K562 (cell line): ENCODE measurements at regions not wholly inside any gene's neighbourhood (a gene's known extent, or its start where the extent isn't known, plus 50 kb on each side); places are given as distances from the start of the nearest gene placed in this dataset.

Source experiments
- ATAC-seq: fragments of 200-7000 bp; cut with Tn5 transposase; 3 replicates; pipeline ENCODE4 v1.9.1; 2020; ENCODE audit warnings: moderate library complexity
- BruUV-seq: library from RNA; stranded (reverse); fragments of 400-500 nt; replicated peaks from 2 replicates; lab custom pipeline; 2021; lab: Mats Ljungman, UMichigan
- CTCF ChIA-PET: fragments of 300-600 bp; formaldehyde crosslinking; extraction: SDS; loops from one replicate; lab custom pipeline; 2021; ENCODE audit warnings: low intra/inter-chr PET ratio; lab: Yijun Ruan, JAX
- POLR2A ChIA-PET: fragments of 300-600, 350-650 bp; sonication (Branson Sonifier 250); formaldehyde crosslinking; extraction: SDS; loops from one replicate; lab custom pipeline; 2021; ENCODE audit warnings: antibody characterized with exemption, inconsistent platforms; lab: Yijun Ruan, JAX
- DNase-seq, 4 experiments: peaks; one replicate each; pipeline versions ENCODE4 v3.0.0 to v3.0.0-alpha.2; 2011 to 2018; ENCODE audit warnings: low spot score in 3 of 4, mixed read lengths in 3 of 4; ENCODE audit errors: extremely low read depth in 1 of 4
- FAIRE-seq: peaks from 2 replicates; lab custom pipeline; 2011; peaks lifted over from hg19 to GRCh38; lab: Jason Lieb, UNC
- H2AFZ ChIP-seq: 2 replicates; pipeline ENCODE4 v1.6.0; 2011; ENCODE audit warnings: low read depth, low read length, control low read depth, inconsistent platforms
- H3K27ac ChIP-seq: fragments of 200-600 bp; 3 replicates; pipeline ENCODE4 v1.8.0; 2011; ENCODE audit warnings: low read depth, mild to moderate bottlenecking, control low read depth, inconsistent platforms, low read length, moderate library complexity, mixed read lengths; ENCODE audit errors: extremely low read depth
- H3K27me3 ChIP-seq, 2 experiments: fragments of 300-600 bp in 1 of 2; 2 replicates in 1 of 2; 3 replicates in 1 of 2; pipeline versions ENCODE4 v1.6.0 to v1.8.0; 2011; ENCODE audit warnings: inconsistent platforms in 2 of 2, low read length in 2 of 2, mild to moderate bottlenecking in 1 of 2, mixed read lengths in 1 of 2, moderate library complexity in 1 of 2; ENCODE audit not compliant: control insufficient read depth in 2 of 2, insufficient read depth in 2 of 2
- H3K36me3 ChIP-seq: fragments of 300-600 bp; 3 replicates; pipeline ENCODE4 v1.8.0; 2011; ENCODE audit warnings: mild to moderate bottlenecking, low read length, inconsistent platforms; ENCODE audit not compliant: control insufficient read depth, insufficient read depth
- H3K4me1 ChIP-seq, 2 experiments: fragments of 200-600 bp in 1 of 2; replicated peaks in 1 of 2; 2 replicates in 1 of 2; 3 replicates in 1 of 2; pipeline versions ENCODE4 v1.5.1 to v1.8.0; 2011; ENCODE audit warnings: inconsistent platforms in 2 of 2, low read length in 2 of 2, mild to moderate bottlenecking in 1 of 2, mixed read lengths in 1 of 2, moderate library complexity in 1 of 2; ENCODE audit not compliant: control insufficient read depth in 2 of 2, insufficient read depth in 2 of 2
- H3K4me2 ChIP-seq: 2 replicates; pipeline ENCODE4 v1.6.1; 2011; ENCODE audit warnings: low read length, control low read depth, inconsistent platforms, mixed read lengths; ENCODE audit not compliant: insufficient read depth
- H3K4me3 ChIP-seq: fragments of 200-600 bp; sonication (generic), shearing (Covaris generic); 2 replicates; pipeline ENCODE4 v1.5.1; 2016; ENCODE audit warnings: control low read depth, inconsistent platforms
- H3K79me2 ChIP-seq: fragments of 200-600 bp; 3 replicates; pipeline ENCODE4 v1.8.0; 2011; ENCODE audit warnings: low read length, inconsistent platforms; ENCODE audit not compliant: control insufficient read depth, insufficient read depth
- H3K9ac ChIP-seq, 2 experiments: 2 replicates each; pipeline versions ENCODE4 v1.6.0 to v1.6.1; 2011; ENCODE audit warnings: low read depth in 2 of 2, low read length in 2 of 2, control low read depth in 1 of 2, inconsistent platforms in 1 of 2, mild to moderate bottlenecking in 1 of 2, mixed read lengths in 1 of 2; ENCODE audit not compliant: insufficient read depth in 1 of 2
- H3K9me1 ChIP-seq: one replicate; pipeline ENCODE4 v1.6.0; 2011; ENCODE audit warnings: inconsistent platforms, mild to moderate bottlenecking, low read length, moderate library complexity; ENCODE audit not compliant: control insufficient read depth, insufficient read depth
- H3K9me3 ChIP-seq: replicated peaks from 2 replicates; pipeline ENCODE4 v1.5.1; 2011; ENCODE audit warnings: low read depth, low read length, inconsistent platforms; ENCODE audit not compliant: control insufficient read depth, insufficient read depth
- H4K20me1 ChIP-seq: replicated peaks from 2 replicates; pipeline ENCODE4 v1.6.1; 2011; ENCODE audit warnings: low read length, inconsistent platforms, mixed read lengths; ENCODE audit not compliant: control insufficient read depth, insufficient read depth
- DNMT1 ChIP-seq: fragments of 450-650 bp; IDR thresholded peaks from 2 replicates; pipeline ENCODE4 v1.6.1; 2016; ENCODE audit warnings: antibody characterized with exemption, mild to moderate bottlenecking
- FOXK1 ChIP-seq: sonication (generic); formaldehyde crosslinking; IDR thresholded peaks from 2 replicates; pipeline ENCODE4 v1.8.0; 2022; ENCODE audit warnings: missing genetic modification reagents, mild to moderate bottlenecking, borderline replicate concordance
- SIN3A ChIP-seq, 2 experiments: fragments of 150-350 bp in 1 of 2; IDR thresholded peaks; 2 replicates each; pipeline ENCODE4 v1.6.1; 2011 to 2016; ENCODE audit warnings: borderline replicate concordance in 2 of 2, low read depth in 2 of 2, low read length in 2 of 2, mild to moderate bottlenecking in 2 of 2, moderate library complexity in 2 of 2; ENCODE audit not compliant: control insufficient read depth in 1 of 2
- WGBS: fragments of 100-300 bp; shearing (Covaris generic); methylation state at CpG from one replicate; pipeline ENCODE4 v1.1.6; 2016; ENCODE audit warnings: low coverage, mixed read lengths; ENCODE audit not compliant: insufficient coverage; ENCODE audit errors: missing lambda C conversion rate; 5-methylcytosine and 5-hydroxymethylcytosine counted together
- in situ Hi-C: fragments of 300-500 bp; cut with MboI; formaldehyde crosslinking; loops from 4 replicates; pipeline ENCODE4 v1.15.0; 2018; ENCODE audit warnings: inconsistent platforms, mixed read lengths
- intact Hi-C: fragments of 100-400 bp; cut with micrococcal nuclease; formaldehyde crosslinking; loops from 2 replicates; pipeline ENCODE4 v1.14.2; 2022
- TF ChIP-seq, protein P1 (sequence below): sonication (generic); formaldehyde crosslinking; IDR thresholded peaks from 2 replicates; pipeline ENCODE4 v1.8.0; 2022; ENCODE audit warnings: mild to moderate bottlenecking, low read depth, missing genetic modification reagents

DNA sequence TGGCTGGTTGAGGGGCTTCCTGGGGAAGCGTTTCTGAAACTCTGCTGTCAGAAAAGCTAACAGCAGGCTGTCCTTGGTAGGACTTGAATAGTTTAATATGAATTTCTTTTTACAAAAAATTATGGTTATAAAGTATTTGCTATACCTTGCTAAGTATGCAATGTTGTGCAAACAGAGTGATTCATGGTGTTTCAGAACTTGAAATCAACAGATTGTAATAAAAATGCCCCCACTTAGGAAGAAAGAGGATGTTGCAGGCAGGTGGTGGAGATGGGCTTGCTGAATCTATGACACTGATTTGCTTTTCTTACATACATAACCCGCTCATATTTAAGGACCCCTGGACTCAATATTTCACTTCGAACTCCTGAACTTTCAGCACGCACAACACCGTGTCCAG lies 211.6 kb downstream of the THBS2 start (continued):
- TF ChIP-seq, protein P1, sequence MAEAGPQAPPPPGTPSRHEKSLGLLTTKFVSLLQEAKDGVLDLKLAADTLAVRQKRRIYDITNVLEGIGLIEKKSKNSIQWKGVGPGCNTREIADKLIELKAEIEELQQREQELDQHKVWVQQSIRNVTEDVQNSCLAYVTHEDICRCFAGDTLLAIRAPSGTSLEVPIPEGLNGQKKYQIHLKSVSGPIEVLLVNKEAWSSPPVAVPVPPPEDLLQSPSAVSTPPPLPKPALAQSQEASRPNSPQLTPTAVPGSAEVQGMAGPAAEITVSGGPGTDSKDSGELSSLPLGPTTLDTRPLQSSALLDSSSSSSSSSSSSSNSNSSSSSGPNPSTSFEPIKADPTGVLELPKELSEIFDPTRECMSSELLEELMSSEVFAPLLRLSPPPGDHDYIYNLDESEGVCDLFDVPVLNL (CRISPR knock-in tag): no peak

DNA sequence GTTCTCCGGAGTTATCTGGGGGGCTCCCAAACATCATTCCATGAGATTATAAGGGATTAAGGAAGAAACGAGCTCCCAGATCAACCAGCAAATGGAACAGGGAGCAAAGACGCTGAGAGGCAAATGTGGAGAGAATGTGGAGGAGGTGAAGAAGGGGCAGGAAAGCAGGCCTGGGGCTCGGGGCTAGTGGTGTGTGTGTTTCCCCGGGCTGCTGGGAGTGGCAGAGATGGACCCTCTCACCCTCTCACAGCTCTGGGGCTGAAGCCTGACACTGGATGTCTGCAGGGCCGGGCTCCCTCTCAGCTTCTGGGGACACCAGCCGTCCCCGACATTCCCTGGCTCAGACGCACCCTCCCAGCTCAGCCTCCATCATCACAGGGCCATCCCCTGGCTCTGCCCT lies 212.6 kb downstream of the THBS2 start:
- FAIRE-seq (no peak), ATAC-seq (no peak), DNase-seq (no peak)
- no TSS peak for BruUV-seq
- Histone ChIP-seq H3K4me3 (no peak overlapping the region), H3K36me3 (no peaks in the 10 kb centered on the region), H3K4me1 (no peaks in the 10 kb centered on the region), H3K27me3 (peaks cover 0 to 17% of the 10 kb centered on the region in 2 experiments; a peak in 2 of 5 replicates), H3K27ac (no peak overlapping the region), H3K79me2 (no peaks in the 10 kb centered on the region), H3K4me2 (no peak overlapping the region), H3K9ac (0 out of 4 replicates have a peak overlapping the region, but pooled peaks of 1 of the 2 experiments have one; percentile 33), H3K9me3 (no peaks in the 10 kb centered on the region), H3K9me1 (no peaks in the 10 kb centered on the region), H2AFZ (no peak overlapping the region), H4K20me1 (0 out of 2 replicates have a peak, but pooled peaks cover 8% of the 10 kb centered on the region)
- intact Hi-C loops (no loop called here), in situ Hi-C loops (no loop called here)
- ChIA-PET CTCF (no interaction called here), POLR2A (interaction anchor here (0.6 to 0.8 kb wide), 2 partner anchors 23 to 79 kb away, joined by 3 to 4 read pairs; no protein-coding TSS in a partner anchor)
- TF ChIP-seq DNMT1: no peak
- TF ChIP-seq SIN3A (IDR thresholded peaks at IDR 0.05; ENCODE audit: borderline replicate concordance in 2 of 2, control insufficient read depth in 1 of 2, low read depth in 2 of 2, low read length in 2 of 2): no peak
- TF ChIP-seq FOXK1 (CRISPR knock-in tag): no peak
- 2% methylated on average over 9 of the region's 9 CpGs for WGBS
